HEK293T (cell line): ENCODE measurements at regions not wholly inside any gene's neighbourhood (a gene's known extent, or its start where the extent isn't known, plus 50 kb on each side); places are given as distances from the start of the nearest gene placed in this dataset.

Experiments used
- ARNT ChIP-seq: fragments of 450-650 bp; IDR thresholded peaks from 2 replicates; pipeline ENCODE4 v1.6.1; 2017; ENCODE audit warnings: mild to moderate bottlenecking
- BHLHE40 ChIP-seq: fragments of 450-650 bp; IDR thresholded peaks from 2 replicates; pipeline ENCODE4 v1.6.1; 2016; ENCODE audit warnings: mild to moderate bottlenecking, moderate library complexity, borderline replicate concordance
- ELF4 ChIP-seq: fragments of 450-650 bp; IDR thresholded peaks from 2 replicates; pipeline ENCODE4 v1.6.1; 2017; ENCODE audit warnings: antibody characterized with exemption
- FOXA1 ChIP-seq: fragments of 450-650 bp; IDR thresholded peaks from 2 replicates; pipeline ENCODE4 v1.6.1; 2016; ENCODE audit warnings: mild to moderate bottlenecking
- FOXK2 ChIP-seq: fragments of 450-650 bp; IDR thresholded peaks from 2 replicates; pipeline ENCODE4 v1.6.1; 2016; ENCODE audit warnings: mild to moderate bottlenecking
- L3MBTL2 ChIP-seq: fragments of 450-650 bp; conservative IDR thresholded peaks from 2 replicates; pipeline ENCODE4 v1.6.1; 2016; ENCODE audit warnings: mild to moderate bottlenecking
- NFRKB ChIP-seq: fragments of 450-650 bp; IDR thresholded peaks from 2 replicates; pipeline ENCODE4 v1.6.1; 2016; ENCODE audit warnings: mild to moderate bottlenecking, moderate library complexity
- PKNOX1 ChIP-seq: fragments of 450-650 bp; IDR thresholded peaks from 2 replicates; pipeline ENCODE4 v1.6.1; 2016
- SP1 ChIP-seq: fragments of 450-650 bp; IDR thresholded peaks from 2 replicates; pipeline ENCODE4 v1.6.1; 2017
- SUZ12 ChIP-seq: fragments of 450-650 bp; IDR thresholded peaks from 2 replicates; pipeline ENCODE4 v1.6.1; 2016; ENCODE audit warnings: mild to moderate bottlenecking
- ZNF384 ChIP-seq: fragments of 450-650 bp; IDR thresholded peaks from 2 replicates; pipeline ENCODE4 v1.6.1; 2016

- no peak for TF ChIP-seq SUZ12
- no peak for TF ChIP-seq SP1
- TF ChIP-seq ZNF384, result no peak
- TF ChIP-seq ARNT, result no peak
- no peak for TF ChIP-seq PKNOX1
- no peak for TF ChIP-seq BHLHE40
- TF ChIP-seq FOXK2, result no peak
- TF ChIP-seq FOXA1, result no peak
- TF ChIP-seq L3MBTL2, result no peak
- TF ChIP-seq NFRKB, result no peak
- no peak for TF ChIP-seq ELF4
Observed at GRCh38 chr10:14403359-14403758, 72.6 kb upstream of the FRMD4A start.
